HG03139 (cell line): ENCODE measurements at regions not wholly inside any gene's neighbourhood (a gene's known extent, or its start where the extent isn't known, plus 50 kb on each side); places are given as distances from the start of the nearest gene placed in this dataset.

Source experiments
- ATAC-seq: cut with Tn5 transposase; IDR thresholded peaks from one replicate; pipeline ENCODE4 v1.9.1; 2021; ENCODE audit not compliant: unreplicated experiment

DNA sequence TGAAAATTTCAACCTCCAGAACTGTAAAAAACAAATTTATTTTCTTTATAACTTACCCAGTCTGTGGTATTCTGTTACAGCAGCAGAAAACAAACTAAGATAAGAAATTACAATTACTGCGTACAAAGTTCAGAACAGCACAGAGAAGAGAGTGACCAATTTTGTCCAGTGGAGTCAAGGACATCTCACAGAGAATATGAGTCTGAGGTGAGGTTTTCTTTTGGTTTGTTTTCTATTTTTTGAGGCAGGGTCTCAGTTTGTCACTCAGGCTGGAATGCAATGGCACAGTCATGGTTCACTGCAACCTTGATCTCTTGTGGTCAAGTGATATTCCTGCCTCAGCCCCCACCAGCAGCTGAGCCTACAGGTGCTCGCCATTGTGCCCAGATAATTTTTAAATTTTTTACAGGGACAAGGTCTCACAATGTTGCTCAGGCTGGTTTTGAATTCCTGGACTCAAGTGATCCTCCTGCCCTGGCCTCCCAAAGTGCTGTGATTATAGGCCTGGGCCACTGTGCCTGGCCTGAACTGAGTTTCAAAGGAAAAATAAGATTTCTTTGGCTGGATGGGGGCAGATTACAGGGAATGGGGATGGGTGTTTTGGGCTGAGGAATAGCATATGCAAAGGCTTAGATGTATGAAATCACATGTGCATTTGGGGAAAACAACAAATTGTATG, 201.1 kb upstream of the USP24 start:
- no peak for ATAC-seq

- ATAC-seq = no peak
These were observed 198.1 kb upstream of the USP24 start for GRCh38 chr1:55413286-55413685.

DNA sequence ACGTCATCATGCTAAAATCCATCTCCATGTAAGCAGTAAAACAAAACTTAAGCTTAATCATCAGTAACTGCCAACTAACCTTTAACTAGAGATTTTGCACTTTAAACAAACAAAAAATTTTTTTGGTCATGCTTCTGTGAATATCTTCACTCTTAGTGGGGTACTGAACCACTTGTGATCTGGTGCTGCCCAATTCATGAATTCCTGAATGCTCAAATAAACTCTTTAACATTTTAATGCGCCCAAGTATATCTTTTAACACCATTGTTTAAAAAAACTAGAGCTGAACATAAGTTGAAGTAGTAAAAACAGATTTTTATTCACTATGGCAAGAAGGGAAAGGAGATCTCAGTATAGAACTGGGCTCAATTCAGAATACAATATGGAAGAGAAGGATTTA, 196.9 kb upstream of the USP24 start:
- no peak for ATAC-seq

- ATAC-seq = no peak
These were observed 187.7 kb upstream of the USP24 start for GRCh38 chr1:55402671-55403464.

DNA sequence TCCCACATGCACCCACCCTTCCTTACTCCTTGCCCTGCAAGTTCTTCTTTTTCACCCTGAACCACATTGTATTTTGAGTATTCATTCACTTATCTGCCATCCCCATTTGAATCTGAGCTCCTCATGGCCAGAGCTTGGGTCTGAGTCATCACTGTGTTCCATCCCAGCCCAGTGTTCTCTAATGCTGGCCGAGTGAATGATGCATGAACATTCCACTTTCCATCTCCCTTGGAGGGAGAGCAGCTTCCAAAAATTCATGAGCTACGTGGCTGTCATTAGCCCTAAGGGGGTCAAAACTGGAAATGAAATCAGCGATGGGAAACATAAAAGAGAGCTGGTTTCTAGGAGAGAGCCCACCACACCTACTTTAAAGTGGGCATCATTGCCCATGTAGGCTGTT, 187.0 kb upstream of the USP24 start:
- ATAC-seq = no peak

DNA sequence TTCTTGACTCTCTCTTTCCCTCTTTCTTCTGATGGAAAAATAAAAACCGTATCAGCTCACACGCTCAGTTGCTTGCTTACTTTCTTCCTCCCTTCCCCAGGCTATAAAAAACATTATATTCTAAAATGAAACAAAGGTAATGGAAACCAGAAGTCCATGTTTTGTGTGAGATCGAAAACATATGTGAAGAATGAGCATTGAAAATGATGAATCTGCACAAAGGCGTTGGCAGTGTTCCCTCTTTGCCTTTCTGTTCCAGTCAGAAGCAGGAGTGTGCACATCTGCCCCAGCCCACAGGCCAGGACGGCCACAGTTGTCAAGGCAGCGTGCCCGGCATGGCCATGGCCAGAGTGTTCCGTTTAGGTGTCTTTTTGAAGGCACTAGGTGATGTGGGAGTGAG, 185.3 kb upstream of the USP24 start:
- no peak for ATAC-seq

GRCh38 chr1:55399346-55399745, 184.2 kb upstream of the USP24 start:
- no peak for ATAC-seq

- no peak for ATAC-seq
These were observed 181.3 kb upstream of the USP24 start for GRCh38 chr1:55396381-55396891.

DNA sequence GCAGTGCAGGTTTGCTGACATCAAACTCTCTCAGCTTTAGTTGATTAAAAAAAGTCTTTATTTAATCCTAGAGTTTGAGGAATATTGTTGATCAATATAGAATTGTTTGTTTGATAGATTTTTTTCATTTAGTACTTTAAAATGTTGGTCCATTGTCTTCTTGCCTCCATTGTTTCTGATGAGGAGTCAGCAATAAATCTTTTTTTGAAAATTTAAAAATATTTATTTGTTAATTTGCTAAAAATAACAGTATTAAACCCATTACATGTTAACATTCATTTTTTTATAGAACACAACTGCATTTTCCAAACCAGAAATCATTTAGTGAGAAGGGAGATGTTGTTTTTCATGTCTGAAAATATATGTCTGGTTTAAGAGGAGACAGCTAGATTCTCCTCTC, 173.8 kb upstream of the USP24 start:
- ATAC-seq = no peak

DNA sequence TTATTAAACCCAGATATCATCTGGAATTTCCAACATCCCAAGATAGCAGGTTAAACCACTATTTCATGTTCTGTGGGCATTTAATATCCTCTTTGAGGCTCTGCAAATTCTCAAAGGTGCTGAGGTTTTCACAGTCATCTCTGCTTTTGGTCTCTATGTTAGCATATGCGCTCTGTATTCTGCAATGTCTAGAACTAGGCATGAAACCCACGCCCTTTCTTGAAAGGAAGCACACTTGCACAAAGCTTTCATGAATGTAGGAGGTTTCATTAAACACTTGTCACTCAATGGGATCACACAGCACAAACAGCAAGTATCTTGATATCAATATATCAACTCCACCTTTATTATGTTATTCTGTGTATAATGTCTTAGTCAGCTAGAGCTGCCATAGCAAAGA, 172.0 kb upstream of the USP24 start:
- ATAC-seq = no peak

DNA sequence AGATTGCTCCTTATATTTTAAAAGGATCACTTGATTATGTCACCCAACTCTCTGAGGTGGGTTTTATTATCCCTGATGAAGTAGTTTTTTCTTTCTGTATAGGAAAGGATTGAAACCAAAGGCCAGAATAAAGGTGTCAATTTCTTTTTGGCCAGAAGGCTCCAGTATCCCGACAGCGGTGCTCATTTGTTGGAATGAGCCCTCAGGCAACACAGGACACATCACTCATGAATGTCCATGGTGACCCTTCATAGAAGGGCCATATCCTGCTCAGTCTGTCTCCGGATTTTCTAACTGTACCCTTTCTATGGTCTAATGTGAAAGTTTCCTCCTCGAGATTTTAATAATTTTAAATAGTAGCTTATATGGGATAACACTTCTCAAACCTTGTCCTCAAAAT, 171.3 kb upstream of the USP24 start:
- ATAC-seq = no peak

DNA sequence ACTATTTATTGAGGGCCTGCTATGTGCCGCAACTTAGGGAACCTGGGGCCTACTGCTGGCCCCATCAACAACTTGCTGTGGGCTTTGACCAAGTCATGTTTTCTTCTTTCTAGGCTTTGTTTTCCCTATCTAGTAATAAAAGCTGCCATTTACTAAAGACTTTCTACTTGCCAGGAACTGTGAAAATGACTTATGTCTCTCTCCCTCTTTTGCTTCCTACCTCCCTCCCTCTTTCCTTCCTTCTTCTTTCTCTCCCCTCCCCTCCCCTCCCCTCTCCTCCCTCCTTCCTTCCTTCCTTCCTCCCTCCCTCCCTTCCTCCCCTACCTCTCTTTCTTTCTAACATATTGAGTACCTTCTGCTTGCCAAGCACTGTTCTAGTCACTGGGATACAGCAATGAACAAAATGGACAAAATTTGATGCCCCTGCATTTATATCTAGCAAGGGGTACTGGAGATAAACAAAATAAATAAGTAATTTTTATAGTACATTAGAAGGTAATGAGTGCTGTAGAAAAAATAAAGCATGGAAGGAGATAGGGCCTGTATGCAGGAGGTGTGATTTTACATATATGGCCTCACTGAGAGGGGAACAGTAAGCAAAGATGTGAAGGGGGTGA, 170.3 kb upstream of the USP24 start:
- ATAC-seq = no peak

DNA sequence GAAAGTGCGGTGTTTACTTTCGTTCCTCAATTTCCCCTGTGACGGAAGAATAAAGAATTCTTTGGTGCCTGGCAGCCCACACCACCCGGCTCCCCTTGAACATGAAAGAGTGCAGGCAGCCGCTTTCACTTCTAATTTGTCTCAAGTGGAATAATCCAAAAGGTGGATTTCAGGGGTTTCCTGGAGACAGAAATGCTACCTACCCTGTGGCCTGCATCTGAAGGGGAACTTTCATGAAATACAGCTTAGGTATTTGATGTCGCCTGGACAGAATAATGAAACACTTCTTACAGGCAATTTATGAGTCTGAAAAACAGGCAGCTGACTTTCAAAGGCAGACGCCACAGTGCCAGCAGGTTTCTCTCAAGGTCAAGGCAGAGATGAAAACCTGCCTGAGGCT, 169.5 kb upstream of the USP24 start:
- ATAC-seq = no peak

DNA sequence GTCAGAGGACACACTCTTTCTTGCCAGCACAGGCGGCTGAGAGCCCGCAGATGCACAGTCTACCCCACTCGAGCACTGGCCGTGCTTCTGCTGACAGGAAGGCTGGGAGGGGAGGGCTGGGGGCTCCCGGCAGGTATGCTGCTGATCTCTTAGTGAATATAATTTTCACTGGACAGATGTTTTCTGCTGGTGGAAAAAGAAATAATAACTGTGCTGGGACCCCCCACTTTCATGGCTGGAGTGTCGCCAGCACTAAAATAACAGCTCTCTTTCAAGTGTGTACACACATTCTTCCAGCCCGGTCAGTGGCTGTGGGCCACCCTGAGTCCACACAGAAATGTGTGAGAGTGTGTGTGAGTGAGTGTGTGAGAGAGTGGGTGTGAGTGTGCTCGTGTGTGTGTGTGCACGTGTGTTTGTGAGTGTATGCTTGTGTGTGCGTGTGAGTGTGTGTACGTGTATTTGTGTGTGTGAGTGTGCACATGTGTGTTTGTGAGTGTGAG, 167.7 kb upstream of the USP24 start:
- ATAC-seq = no peak

- no peak for ATAC-seq
These were observed 166.8 kb upstream of the USP24 start for GRCh38 chr1:55381983-55382382.

GRCh38 chr1:55381491-55381890, 166.3 kb upstream of the USP24 start:
- ATAC-seq = no peak

- no peak for ATAC-seq
These were observed 165.3 kb upstream of the USP24 start for GRCh38 chr1:55380355-55380970.

GRCh38 chr1:55378582-55378981, 163.4 kb upstream of the USP24 start:
- no peak for ATAC-seq

DNA sequence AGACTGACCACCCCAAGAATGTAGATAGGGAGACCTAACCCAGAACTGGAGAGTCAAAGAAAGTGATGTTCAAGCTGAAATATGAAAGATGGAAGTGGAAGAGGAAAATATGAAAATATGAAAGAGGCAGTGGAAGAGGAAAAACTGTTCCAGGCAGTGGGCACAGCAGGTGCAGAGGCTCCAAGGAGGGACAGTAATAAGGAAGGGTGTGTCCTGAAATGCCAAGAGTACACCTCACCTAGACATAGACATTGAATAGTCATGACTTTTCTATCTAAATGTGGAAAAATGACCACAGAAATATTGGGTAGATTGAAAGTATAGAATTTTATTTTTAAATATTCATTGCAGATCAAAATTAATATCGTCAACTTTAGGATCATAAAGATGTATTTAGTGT, 161.7 kb upstream of the USP24 start:
- no peak for ATAC-seq

- ATAC-seq = no peak
These were observed 160.6 kb upstream of the USP24 start for GRCh38 chr1:55375617-55376258.
